T-helper 2 cell (primary cell): ENCODE measurements at regions not wholly inside any gene's neighbourhood (a gene's known extent, or its start where the extent isn't known, plus 50 kb on each side); places are given as distances from the start of the nearest gene placed in this dataset.
A peak's percentile ranks its signal among the peaks of the same experiment; 100 is the strongest.

Source experiments
- DNase-seq, 5 experiments: peaks; one replicate each; pipeline versions ENCODE4 v3.0.0 to v3.0.0-alpha.2; 2012 to 2022

GRCh38 chr9:89866701-89867100, 261.9 kb downstream of the GADD45G start:
- no peak for DNase-seq

DNA sequence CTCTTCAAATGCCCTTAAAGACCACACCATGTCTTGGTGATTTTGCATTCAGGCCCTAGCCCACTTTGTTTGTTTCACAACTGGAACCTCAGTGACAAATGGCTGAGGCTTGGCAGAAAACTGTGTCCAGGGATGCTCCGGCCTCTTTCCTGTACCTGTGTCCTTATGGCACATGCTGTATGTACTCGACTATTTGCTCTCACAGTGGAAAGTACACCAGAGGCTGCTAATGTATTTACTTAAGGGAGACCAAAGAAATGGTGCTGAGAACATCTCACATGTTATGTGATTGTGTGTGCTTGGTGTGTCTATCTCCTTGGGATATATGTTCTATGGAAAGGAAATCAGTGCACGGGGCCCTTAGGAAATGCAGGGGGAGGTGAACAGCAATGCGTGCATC, 263.3 kb downstream of the GADD45G start:
- DNase-seq = no peak

DNA sequence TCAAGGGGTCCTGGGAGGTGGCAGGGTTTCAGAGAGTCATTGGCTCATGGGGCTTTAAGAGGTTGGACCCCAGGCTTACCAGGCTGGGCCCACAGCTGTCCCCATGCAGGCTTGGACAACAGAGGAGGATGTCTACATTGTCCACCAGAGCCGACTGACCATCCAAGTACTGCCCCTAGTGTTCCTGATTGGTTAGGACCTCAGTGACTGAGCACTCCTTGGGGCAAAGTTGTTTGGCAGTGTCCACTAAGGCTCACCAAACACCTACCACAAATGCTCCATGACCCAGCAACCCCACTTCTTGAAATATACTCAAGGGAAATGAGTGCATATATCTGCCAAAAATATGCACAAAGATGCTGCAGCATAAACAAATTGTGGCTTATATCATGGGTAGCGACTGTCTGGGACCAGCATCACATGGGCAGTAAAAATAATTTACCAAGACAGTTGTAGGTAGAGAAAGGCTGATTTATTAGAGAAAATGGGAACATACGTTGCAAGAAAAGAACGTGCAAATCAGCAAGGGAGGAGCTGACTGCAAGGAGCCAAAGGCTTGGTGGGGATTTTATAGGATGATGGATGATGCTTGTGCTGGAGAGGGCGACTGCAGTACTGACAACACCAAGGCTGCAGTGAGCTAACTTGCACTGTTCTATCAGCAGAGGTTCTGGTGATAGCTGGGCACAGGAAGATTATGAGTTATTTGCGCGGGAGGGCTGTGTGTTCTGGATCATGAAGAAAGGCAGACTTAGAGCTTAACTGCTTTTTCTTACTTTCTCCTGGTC, 265.2 kb downstream of the GADD45G start:
- DNase-seq = no peak

DNA sequence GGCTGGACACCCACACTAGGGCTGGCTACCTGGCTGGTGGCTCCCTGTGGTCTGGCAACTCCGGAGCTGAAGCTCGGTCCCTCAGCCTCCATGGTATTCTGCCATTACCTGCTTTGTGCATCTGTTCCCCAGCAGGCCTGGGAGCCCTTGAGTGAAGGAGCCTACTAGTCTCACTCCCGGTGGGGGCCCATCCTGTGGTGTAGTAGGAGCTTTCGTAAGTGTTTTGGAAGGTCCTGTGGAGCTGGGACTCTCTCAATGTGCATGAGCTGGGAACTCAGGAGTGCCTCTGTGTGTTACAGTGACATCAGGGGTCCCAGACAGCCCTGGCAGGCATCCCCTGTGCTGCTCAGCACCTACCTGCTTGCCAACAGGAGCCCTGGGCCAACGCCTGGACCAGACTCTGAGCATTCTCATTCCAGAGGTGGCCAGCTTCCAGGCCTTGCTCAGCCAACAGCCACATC, 267.1 kb downstream of the GADD45G start:
- no peak for DNase-seq

- no peak for DNase-seq
Observed at GRCh38 chr9:89872426-89872912, 267.7 kb downstream of the GADD45G start.

DNA sequence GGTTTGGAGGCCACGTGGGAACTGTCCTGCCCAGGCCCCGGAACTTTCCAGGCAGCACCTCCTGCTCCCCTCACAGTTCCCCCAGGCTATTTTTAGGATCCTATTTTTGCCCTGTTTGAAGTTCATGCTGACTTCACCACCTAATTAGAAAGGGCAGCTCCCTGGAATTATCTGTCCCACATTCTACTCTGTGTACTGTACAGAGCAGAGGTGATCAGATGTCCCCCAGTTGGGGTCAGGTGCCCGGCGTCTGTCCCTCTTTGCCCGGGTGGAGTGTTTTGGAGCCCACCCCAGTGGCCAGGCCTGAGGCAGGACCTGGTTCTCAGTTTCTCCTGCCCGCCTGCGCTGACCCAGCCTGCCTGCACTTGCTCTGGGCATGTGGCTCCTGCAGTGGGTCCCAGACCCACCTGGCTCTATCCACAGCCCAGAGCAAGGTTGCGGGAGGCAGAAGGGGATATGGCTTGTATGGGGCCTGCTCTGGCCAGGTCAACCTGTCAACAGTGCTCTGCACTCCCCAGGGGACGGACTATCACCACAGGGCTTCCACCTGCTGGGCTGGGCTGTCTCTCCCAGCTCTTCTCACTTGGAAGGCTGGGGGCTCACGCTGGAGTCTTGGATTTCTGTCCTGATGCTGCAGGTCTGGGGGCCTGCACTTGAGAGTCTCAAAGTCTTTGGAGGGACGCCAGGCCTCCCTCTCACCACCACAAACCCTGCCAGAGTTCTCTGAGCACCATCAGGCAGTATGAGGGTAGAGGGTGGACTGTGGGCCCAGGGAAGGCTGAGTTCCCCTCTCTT, 268.3 kb downstream of the GADD45G start:
- DNase-seq = no peak

DNA sequence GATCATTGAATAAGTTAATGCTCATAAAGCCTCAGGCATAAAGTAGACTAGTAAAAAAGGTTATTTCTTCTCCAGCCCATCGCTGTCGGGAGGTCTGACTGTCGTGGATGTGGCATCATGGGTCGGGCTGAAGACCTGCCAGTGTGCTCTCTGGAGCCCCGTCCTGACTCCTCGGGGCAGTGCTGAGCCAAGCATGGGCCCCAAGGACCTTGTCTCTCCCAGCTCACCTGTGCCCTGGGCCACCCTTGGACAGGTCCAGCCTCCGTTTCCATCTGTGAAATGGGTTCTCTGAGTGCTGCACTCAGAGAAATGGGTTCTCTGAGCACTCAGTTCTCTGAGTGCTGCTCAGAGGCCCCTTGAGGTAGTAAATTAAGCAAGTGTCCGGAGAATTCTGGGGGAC, 269.0 kb downstream of the GADD45G start:
- no peak for DNase-seq

DNA sequence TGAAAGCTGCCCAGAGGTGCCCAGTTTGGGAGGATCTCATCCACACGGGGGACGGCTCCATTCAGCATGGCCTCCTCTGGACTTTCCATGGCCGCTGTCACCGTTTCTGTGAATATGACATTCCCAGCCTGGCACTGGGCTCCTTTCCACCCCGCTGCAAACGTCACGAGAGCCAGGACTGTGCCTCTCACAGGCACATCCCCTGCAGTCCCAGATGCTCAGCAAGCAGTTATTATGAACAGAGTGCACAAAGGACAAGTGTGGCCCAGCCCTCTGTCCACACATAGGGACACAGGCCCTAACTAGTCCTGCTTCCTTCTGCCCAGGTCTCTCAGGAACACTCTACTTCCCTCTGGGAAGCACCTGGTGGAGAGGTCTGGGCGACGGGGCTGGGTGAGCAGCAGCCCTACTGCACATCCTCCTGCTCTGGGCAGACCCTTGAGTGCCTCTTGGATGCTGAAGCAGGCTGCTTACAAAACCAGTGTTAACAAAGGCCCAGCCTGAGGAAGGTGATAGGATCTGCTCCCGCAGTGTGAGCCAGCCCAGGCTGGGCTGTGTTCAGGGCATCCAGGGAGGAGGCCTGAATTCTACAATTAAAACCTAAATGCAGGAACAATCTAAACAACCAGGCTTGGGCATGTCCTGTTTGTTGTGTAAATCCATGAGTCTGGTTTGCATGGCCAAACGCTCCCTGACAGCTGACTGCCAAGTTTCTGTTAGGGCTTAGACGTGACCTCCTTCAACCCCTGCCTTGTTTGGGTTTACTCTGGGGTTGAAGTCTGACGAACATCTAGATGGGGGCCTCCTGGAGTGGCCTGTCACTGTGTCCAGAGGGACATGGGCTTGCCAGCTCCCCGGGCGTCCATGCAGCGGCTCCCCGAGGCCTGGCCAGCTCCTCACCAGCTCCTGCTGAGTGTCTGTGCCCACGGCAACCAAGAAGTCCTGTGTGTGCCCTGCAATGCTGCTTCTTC, 269.8 kb downstream of the GADD45G start:
- no peak for DNase-seq

GRCh38 chr9:89877051-89878002, 272.5 kb downstream of the GADD45G start:
- no peak for DNase-seq

GRCh38 chr9:89878003-89878411, 273.2 kb downstream of the GADD45G start:
- DNase-seq = no peak

GRCh38 chr9:89878687-89879086, 273.9 kb downstream of the GADD45G start:
- DNase-seq = no peak

GRCh38 chr9:89879276-89879675, 274.5 kb downstream of the GADD45G start:
- no peak for DNase-seq

GRCh38 chr9:89879701-89880100, 274.9 kb downstream of the GADD45G start:
- no peak for DNase-seq

DNA sequence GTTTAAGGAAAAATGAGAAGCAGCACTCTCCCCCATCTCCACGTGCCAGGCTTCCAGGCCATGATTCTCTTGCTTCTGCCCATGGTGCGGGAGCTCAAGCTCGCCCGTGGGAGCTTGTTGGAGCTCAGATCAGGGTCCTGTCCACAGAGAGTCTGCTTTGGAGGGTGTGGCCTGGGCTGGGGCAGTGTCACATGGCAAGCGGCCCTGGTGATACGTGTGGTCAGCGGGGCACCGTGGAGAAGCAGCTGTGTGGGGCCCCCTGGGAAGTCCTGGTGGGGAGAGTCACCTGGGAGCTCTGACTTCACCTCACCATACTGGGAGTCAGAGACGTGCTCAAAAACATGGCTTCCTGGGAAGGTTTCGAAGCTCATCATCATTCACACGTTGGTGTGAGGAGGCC, 275.3 kb downstream of the GADD45G start:
- DNase-seq = no peak

DNA sequence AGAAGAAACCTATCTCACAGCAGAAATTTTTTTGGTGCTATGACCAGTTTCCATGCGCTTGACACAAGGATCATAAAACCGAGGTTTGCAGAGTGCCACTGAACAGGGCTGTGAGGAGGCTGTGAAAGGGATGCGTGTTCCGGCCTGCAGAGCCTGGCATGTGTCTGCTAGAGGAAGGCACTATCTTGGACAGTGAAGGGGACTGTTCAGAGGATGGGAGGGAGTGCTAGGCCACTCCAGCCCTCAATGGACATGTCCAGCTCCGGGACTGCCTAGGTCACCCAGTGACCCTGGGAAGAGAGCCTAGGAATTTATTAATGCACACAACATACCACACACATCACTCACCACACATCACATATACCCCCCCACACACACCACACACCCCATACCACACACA, 275.9 kb downstream of the GADD45G start:
- DNase-seq = no peak

GRCh38 chr9:89881431-89881830, 276.6 kb downstream of the GADD45G start:
- peak in 1 of 5 experiments; percentile 45 for DNase-seq

- DNase-seq = no peak
Observed at GRCh38 chr9:89882930-89883361, 278.1 kb downstream of the GADD45G start.

DNA sequence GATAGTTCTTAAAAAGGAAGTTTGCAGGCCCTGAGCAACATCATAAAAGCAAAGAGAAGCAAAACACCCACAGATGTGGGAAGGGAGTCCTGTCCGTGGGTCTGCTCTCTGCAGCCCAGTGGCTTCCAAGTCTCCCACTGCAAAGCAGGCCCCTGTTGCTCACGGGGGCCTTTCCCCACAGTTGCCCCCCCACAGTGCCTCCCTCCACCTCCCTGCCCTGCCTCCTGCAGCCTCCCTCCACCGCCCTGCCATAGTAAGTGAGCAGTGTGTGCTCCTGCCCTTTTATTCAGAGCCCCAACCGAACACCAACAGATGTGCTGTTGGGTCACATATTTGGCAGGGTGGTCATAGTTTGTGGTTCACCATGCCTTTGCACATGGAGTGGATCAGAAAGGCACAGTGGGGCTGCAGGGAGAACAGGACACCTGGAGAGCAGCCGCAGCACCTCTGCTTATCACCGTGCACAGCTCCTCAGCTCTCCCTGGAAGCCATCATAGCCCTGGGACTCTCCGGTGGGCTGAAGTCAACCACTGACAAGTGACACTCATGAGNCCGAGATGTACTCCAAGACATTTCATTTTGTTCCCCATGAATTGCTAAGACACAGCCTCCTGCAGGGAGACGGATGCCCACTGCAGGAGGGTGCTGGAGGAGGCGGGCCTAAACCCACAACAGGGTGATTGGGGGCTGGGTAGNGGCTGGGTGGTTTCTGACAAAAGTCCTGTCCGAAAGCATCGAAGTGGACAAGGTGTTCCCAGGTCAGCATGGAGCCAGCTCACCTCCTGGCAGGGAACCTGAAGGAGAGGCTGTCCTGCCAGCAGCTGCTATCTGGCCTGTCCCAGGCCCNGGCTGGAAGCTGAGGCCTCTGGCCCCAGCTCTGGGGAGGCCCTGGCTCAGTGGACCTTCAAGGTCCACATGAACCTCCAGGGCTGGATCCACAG, 278.9 kb downstream of the GADD45G start:
- no peak for DNase-seq

- no peak for DNase-seq
Observed at GRCh38 chr9:89884356-89885083, 279.7 kb downstream of the GADD45G start.
